Neural progenitor cell (in vitro differentiated cells): ENCODE measurements at regions not wholly inside any gene's neighbourhood (a gene's known extent, or its start where the extent isn't known, plus 50 kb on each side); places are given as distances from the start of the nearest gene placed in this dataset.

Source experiments
- CTCF ChIP-seq: fragments of 200-600 bp; sonication (generic); IDR thresholded peaks from 2 replicates; pipeline ENCODE4 v1.5.1; 2017; ENCODE audit warnings: antibody characterized with exemption, mild to moderate bottlenecking
- EZH2 ChIP-seq: fragments of 200-600 bp; sonication (generic); IDR thresholded peaks from 2 replicates; pipeline ENCODE4 v1.6.1; 2017; ENCODE audit warnings: antibody characterized with exemption, mild to moderate bottlenecking, moderate library complexity

- TF ChIP-seq CTCF (no peak), EZH2 (no peak)
Measured at GRCh38 chr16:60059141-60059540, 1325.0 kb upstream of the GOT2 start.
